NCI-H524 treated with DMSO at 0.1 percent for 48 hours (cell line): ENCODE measurements at regions not wholly inside any gene's neighbourhood (a gene's known extent, or its start where the extent isn't known, plus 50 kb on each side); places are given as distances from the start of the nearest gene placed in this dataset.
"Not testable (repeated sequence)": the region's sequence is repeated elsewhere in the genome, so short reads cannot be mapped to it uniquely, and the experiment has no call there.

ENCODE experiments used
- DNase-seq: peaks from one replicate; lab custom pipeline; 2025; lab: John Stamatoyannopoulos, UW

GRCh38 chr2:19100570-19100969 is 257.9 kb downstream of the OSR1 start:
- DNase-seq: no peak

- no peak for DNase-seq
These were observed 259.2 kb downstream of the OSR1 start for GRCh38 chr2:19099181-19099580.

GRCh38 chr2:19098467-19099160 is 259.8 kb downstream of the OSR1 start:
- DNase-seq: no peak

- DNase-seq: not testable (repeated sequence)
These were observed 268.9 kb downstream of the OSR1 start for GRCh38 chr2:19089476-19089875.

GRCh38 chr2:19086231-19086651 is 272.2 kb downstream of the OSR1 start:
- DNase-seq: no peak

GRCh38 chr2:19078709-19079108 is 279.7 kb downstream of the OSR1 start:
- no peak for DNase-seq

- no peak for DNase-seq
These were observed 284.9 kb downstream of the OSR1 start for GRCh38 chr2:19073522-19073921.

GRCh38 chr2:19072161-19072560 is 286.3 kb downstream of the OSR1 start:
- no peak for DNase-seq

GRCh38 chr2:19070886-19071285 is 287.5 kb downstream of the OSR1 start:
- DNase-seq: no peak

- no peak for DNase-seq
These were observed 290.2 kb downstream of the OSR1 start for GRCh38 chr2:19068206-19068605.

GRCh38 chr2:19062370-19062769 is 296.1 kb downstream of the OSR1 start:
- no peak for DNase-seq

GRCh38 chr2:19059076-19059475 is 299.3 kb downstream of the OSR1 start:
- DNase-seq: no peak

- DNase-seq: no peak
These were observed 307.1 kb downstream of the OSR1 start for GRCh38 chr2:19051203-19051831.

- no peak for DNase-seq
These were observed 308.1 kb downstream of the OSR1 start for GRCh38 chr2:19050354-19050753.

GRCh38 chr2:19048593-19049266 is 309.7 kb downstream of the OSR1 start:
- no peak for DNase-seq

GRCh38 chr2:19046986-19047780 is 311.2 kb downstream of the OSR1 start:
- DNase-seq: no peak

- no peak for DNase-seq
These were observed 313.3 kb downstream of the OSR1 start for GRCh38 chr2:19045151-19045550.

GRCh38 chr2:19043893-19044292 is 314.5 kb downstream of the OSR1 start:
- DNase-seq: no peak

- no peak for DNase-seq
These were observed 316.9 kb downstream of the OSR1 start for GRCh38 chr2:19041434-19042041.

- DNase-seq: no peak
These were observed 320.1 kb downstream of the OSR1 start for GRCh38 chr2:19038071-19039015.

- DNase-seq: no peak
These were observed 322.3 kb downstream of the OSR1 start for GRCh38 chr2:19036091-19036490.
